ENCODE measurements at regions not wholly inside any gene's neighbourhood (a gene's known extent, or its start where the extent isn't known, plus 50 kb on each side); places are given as distances from the start of the nearest gene placed in this dataset.
A peak's percentile ranks its signal among the peaks of the same experiment; 100 is the strongest.

GRCh38 chr20:60587986-60588385 lies 629.8 kb downstream of the CDH26 start:
- no peaks in the 10 kb centered on the region for H3K9me3 Mint-ChIP-seq
- H3K4me1 Mint-ChIP-seq: no peaks in the 10 kb centered on the region
- H3K27ac Mint-ChIP-seq: no peak overlapping the region
- H3K9ac ChIP-seq (ENCODE audit: extremely low read depth, low read length, poor library complexity, severe bottlenecking): no peak overlapping the region
- no peaks in the 10 kb centered on the region for H3K27me3 Mint-ChIP-seq (ENCODE audit: insufficient read depth)
- H3K4me3 Mint-ChIP-seq: no peak overlapping the region
- no peaks in the 10 kb centered on the region for H3K4me1 ChIP-seq (ENCODE audit: control insufficient read depth, insufficient read depth, low read length)
- no peak overlapping the region for H3K4me3 ChIP-seq (ENCODE audit: low read length)
- H3K36me3 ChIP-seq (ENCODE audit: control insufficient read depth, insufficient read depth, low read length): no peaks in the 10 kb centered on the region
- H3K9me3 ChIP-seq (ENCODE audit: control insufficient read depth, low read length): no peaks in the 10 kb centered on the region
- no peak overlapping the region for H3K27ac ChIP-seq (ENCODE audit: low read depth, low read length)
- no peak for DNase-seq
- TF ChIP-seq, protein P1, sequence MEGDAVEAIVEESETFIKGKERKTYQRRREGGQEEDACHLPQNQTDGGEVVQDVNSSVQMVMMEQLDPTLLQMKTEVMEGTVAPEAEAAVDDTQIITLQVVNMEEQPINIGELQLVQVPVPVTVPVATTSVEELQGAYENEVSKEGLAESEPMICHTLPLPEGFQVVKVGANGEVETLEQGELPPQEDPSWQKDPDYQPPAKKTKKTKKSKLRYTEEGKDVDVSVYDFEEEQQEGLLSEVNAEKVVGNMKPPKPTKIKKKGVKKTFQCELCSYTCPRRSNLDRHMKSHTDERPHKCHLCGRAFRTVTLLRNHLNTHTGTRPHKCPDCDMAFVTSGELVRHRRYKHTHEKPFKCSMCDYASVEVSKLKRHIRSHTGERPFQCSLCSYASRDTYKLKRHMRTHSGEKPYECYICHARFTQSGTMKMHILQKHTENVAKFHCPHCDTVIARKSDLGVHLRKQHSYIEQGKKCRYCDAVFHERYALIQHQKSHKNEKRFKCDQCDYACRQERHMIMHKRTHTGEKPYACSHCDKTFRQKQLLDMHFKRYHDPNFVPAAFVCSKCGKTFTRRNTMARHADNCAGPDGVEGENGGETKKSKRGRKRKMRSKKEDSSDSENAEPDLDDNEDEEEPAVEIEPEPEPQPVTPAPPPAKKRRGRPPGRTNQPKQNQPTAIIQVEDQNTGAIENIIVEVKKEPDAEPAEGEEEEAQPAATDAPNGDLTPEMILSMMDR (conservative IDR thresholded peaks at IDR 0.05): no peak
- H3K27me3 ChIP-seq (ENCODE audit: control insufficient read depth, insufficient read depth, low read length, poor library complexity, severe bottlenecking): no peaks in the 10 kb centered on the region
- no peaks in the 10 kb centered on the region for H3K36me3 Mint-ChIP-seq (ENCODE audit: low read depth)
- 93% methylated on average over 4 of the region's 4 CpGs; no CpG with 5 or more reads in 1 of the 2 experiments for WGBS, 2 experiments (ENCODE audit: insufficient coverage in 1 of 2, insufficient read length in 1 of 2)

DNA sequence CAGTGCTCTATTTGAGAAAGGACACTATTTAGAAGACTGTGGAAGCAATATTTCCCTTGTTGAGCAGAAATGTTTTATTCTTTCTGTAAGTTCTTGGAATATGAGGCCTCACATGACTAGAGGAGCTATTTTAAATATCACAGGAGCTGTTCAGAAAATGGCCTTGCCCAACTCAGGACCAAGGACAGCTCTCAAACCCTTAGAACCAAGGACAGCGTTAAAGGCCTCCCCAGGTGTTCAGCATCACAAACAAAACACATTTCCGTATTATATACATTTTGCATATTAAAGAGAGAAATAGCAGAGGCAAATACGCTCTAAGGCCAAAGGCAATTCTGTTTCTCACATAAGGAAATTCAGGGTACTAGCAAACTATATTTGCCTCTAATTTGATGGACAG lies 631.4 kb downstream of the CDH26 start:
- no peaks in the 10 kb centered on the region for H3K27me3 Mint-ChIP-seq (ENCODE audit: insufficient read depth)
- no peaks in the 10 kb centered on the region for H3K36me3 Mint-ChIP-seq (ENCODE audit: low read depth)
- Histone ChIP-seq H3K36me3 (ENCODE audit: control insufficient read depth, insufficient read depth, low read length) (no peaks in the 10 kb centered on the region), H3K4me3 (ENCODE audit: low read length) (no peak overlapping the region), H3K27ac (ENCODE audit: low read depth, low read length) (no peak overlapping the region), H3K9ac (ENCODE audit: extremely low read depth, low read length, poor library complexity, severe bottlenecking) (no peak overlapping the region), H3K4me1 (ENCODE audit: control insufficient read depth, insufficient read depth, low read length) (no peaks in the 10 kb centered on the region), H3K9me3 (ENCODE audit: control insufficient read depth, low read length) (no peaks in the 10 kb centered on the region), H3K27me3 (ENCODE audit: control insufficient read depth, insufficient read depth, low read length, poor library complexity, severe bottlenecking) (no peaks in the 10 kb centered on the region)
- TF ChIP-seq, protein P1 (conservative IDR thresholded peaks at IDR 0.05): no peak
- whole genome bisulfite sequencing, 2 experiments (ENCODE audit: insufficient coverage in 1 of 2, insufficient read length in 1 of 2): 18 to 19% methylated on average over 1 to 3 of the region's 3 CpGs
- no peak overlapping the region for H3K27ac Mint-ChIP-seq
- DNase-seq: peak; percentile 82
- no peak overlapping the region for H3K4me3 Mint-ChIP-seq
- no peaks in the 10 kb centered on the region for H3K4me1 Mint-ChIP-seq
- no peaks in the 10 kb centered on the region for H3K9me3 Mint-ChIP-seq

GRCh38 chr20:60591172-60591799 lies 633.1 kb downstream of the CDH26 start:
- Mint-ChIP-seq H3K27me3 (ENCODE audit: insufficient read depth) (no peaks in the 10 kb centered on the region), H3K9me3 (no peaks in the 10 kb centered on the region), H3K36me3 (ENCODE audit: low read depth) (no peaks in the 10 kb centered on the region), H3K4me3 (no peak overlapping the region), H3K4me1 (no peaks in the 10 kb centered on the region), H3K27ac (no peak overlapping the region)
- no peak for DNase-seq
- Histone ChIP-seq H3K36me3 (ENCODE audit: control insufficient read depth, insufficient read depth, low read length) (no peaks in the 10 kb centered on the region), H3K9ac (ENCODE audit: extremely low read depth, low read length, poor library complexity, severe bottlenecking) (no peak overlapping the region), H3K4me3 (ENCODE audit: low read length) (no peak overlapping the region), H3K27ac (ENCODE audit: low read depth, low read length) (no peak overlapping the region), H3K4me1 (ENCODE audit: control insufficient read depth, insufficient read depth, low read length) (no peaks in the 10 kb centered on the region), H3K27me3 (ENCODE audit: control insufficient read depth, insufficient read depth, low read length, poor library complexity, severe bottlenecking) (no peaks in the 10 kb centered on the region), H3K9me3 (ENCODE audit: control insufficient read depth, low read length) (no peaks in the 10 kb centered on the region)
- WGBS, 2 experiments (ENCODE audit: insufficient coverage in 1 of 2, insufficient read length in 1 of 2): 86 to 100% methylated on average over 2 to 6 of the region's 6 CpGs
- TF ChIP-seq, protein P1 (conservative IDR thresholded peaks at IDR 0.05): no peak

Data from endodermal cell (in vitro differentiated cells).